HG03520 (cell line): ENCODE measurements at regions not wholly inside any gene's neighbourhood (a gene's known extent, or its start where the extent isn't known, plus 50 kb on each side); places are given as distances from the start of the nearest gene placed in this dataset.
"Not testable (repeated sequence)": the region's sequence is repeated elsewhere in the genome, so short reads cannot be mapped to it uniquely, and the experiment has no call there.

Experiments
- ATAC-seq: cut with Tn5 transposase; IDR thresholded peaks from one replicate; pipeline ENCODE4 v1.9.1; 2021; ENCODE audit warnings: mild to moderate bottlenecking, moderate library complexity; ENCODE audit not compliant: unreplicated experiment

DNA sequence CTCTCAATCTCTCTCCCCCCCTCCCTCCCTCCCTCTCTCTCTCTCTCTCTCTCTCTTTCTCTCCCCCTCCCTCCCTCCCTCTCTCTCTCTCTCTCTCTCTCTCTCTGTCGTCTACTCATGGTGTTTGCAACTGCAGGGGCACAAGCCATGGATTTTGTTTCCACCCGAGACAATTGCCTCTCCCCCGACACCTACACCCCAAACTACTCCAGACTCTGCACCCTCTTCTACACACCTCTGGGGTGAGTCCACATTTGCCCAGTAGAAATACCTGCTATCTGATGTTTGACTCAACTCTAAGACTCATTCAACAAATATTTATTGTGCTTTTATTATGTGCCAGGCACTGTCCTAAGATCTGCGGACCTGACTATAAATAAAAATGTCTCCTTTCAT is 93.7 kb downstream of the TMEM17 start:
- ATAC-seq: no peak

GRCh38 chr2:62410926-62411456 is 95.0 kb downstream of the TMEM17 start:
- ATAC-seq: no peak

GRCh38 chr2:62410015-62410453 is 96.0 kb downstream of the TMEM17 start:
- no peak for ATAC-seq

GRCh38 chr2:62409442-62409841 is 96.6 kb downstream of the TMEM17 start:
- no peak for ATAC-seq

DNA sequence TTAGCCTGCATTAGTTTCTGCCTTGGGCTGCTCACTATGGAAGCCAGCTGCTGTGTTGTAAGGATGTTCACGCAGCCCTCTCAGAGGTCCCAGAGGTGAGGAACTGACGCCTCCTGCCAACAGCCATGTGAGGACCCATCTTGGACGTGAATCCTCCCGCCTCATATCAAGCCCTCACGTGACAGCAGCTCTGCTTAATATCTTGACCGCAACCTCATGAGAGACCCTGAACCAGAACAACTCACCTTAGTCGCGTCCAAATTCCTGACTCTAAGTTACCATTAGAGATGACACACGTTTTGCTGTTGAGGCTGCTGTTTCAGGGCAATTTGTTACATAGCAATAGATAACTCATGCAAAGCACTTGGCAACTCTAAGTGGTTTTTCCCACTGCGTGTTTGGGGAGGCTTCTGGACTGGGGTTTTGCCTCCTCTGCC is 97.7 kb downstream of the TMEM17 start:
- no peak for ATAC-seq

- no peak for ATAC-seq
These were observed 98.2 kb downstream of the TMEM17 start for GRCh38 chr2:62407838-62408237.

DNA sequence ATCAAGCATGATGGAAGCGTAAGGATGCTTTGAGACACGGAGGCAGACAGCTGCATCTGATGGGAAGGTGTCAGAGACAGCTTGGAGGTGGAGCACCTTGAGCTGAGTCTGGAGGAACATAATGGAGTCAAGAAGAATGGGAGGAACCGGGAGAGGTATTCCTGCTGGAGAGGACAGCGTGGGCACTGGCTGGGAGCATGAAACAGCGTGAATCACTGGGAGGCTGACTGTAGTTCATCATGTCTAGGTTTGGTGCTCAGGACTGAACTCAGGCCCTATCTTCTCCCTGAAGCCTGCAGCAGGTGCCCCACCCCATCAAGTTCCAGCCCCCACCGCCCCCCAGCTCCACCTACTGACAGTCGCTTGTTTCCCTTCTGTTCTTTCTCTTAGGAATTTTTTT is 98.6 kb downstream of the TMEM17 start:
- no peak for ATAC-seq

DNA sequence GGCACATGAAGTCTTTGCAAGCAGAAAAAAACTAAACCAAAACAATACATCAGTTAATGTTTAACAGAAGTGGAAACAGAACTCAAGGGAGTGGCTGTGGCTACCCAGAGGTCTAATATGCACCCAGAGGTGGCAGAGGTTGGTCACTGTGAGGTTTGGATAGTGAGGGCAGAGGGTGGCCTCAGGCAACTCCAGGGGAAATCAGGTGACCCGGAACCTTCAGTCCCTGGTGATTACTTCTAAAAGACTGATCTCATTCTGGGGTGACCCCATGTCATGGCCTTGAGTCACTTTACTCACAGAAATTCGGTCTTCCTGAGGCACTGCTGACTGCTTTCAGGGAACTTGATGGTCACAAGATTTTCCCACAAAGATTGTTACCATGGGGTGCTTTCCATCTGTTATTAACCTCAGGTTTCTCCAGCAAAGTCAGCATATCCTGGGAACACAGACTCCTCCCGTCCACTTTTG is 99.4 kb downstream of the TMEM17 start:
- no peak for ATAC-seq

DNA sequence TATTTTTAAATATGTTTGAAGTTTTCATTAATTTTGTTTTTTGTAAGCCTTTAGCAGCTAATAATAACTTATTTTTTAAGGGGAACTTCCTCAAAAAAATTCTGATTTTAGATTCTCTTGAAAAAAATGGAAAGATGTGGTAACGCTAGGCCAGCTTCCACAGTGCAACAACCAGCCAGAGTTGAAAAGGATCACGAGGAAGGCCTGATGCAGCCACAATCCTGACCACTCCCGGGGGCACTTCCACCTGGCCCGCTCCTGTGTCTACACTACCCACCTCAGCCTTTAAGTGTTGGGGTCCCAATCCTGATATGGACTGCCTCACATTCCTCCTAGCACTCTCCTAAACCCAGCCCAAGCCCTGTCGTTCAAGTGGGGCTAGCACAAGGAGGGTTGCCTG is 101.1 kb downstream of the TMEM17 start:
- no peak for ATAC-seq

DNA sequence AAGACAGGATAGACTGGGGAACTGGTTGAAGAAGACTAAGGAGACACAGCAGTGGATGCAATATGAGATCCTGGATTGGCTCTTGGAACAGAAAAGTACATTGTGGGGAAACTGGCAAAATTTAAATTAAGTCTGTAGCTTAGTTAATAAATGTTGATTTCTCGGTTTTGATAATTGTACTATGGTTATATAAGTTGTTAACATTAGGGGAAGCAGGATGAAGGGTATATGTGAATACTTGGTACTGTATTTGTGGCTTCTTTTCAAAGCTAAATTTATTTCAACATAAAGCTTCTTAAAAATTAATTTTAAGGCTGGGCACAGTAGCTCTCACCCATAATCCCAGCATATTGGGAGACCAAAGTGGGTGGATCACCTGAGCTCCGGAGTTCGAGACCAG is 103.8 kb downstream of the TMEM17 start:
- no peak for ATAC-seq

DNA sequence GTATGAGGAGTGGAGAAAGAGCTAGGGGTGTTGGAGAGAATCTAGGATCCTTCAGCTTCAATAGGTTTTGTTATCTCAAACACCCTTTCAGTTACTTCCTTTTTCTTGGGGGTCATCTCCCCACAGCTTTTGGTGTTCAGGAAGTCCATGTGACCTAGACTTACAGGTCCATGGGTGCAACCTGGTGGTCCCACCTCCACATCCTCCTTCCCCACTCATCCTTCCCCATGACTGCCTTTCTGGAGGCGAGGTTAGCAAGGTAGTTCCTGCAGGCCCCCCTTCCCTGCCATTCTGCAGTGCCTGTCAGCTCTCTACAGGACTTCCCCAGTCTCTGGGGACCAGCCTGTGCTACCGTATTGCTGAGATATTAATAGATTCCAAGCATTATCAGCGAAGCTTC is 107.6 kb downstream of the TMEM17 start:
- ATAC-seq: no peak

GRCh38 chr2:62396880-62397279 is 109.1 kb downstream of the TMEM17 start:
- ATAC-seq: no peak

DNA sequence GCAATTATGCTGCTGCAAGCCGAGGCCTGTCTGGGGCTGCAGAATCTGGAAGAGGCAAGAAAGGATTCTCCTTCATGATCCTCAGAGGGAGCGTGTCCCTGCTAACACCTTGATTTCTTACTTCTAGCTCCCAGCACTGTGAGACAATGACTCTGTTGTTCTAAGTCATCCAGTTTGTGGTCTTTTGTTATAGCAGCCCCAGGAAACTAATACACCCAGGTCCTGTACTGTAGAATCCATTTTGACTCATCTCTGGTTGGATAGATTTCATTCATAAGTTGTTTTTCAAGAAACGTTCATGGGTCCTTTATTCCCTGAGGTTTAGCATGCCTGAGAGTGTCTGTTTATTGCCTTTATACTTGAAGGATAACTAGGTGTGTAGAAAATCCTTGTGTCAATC is 112.7 kb downstream of the TMEM17 start:
- no peak for ATAC-seq

- no peak for ATAC-seq
These were observed 114.3 kb downstream of the TMEM17 start for GRCh38 chr2:62391696-62392095.

DNA sequence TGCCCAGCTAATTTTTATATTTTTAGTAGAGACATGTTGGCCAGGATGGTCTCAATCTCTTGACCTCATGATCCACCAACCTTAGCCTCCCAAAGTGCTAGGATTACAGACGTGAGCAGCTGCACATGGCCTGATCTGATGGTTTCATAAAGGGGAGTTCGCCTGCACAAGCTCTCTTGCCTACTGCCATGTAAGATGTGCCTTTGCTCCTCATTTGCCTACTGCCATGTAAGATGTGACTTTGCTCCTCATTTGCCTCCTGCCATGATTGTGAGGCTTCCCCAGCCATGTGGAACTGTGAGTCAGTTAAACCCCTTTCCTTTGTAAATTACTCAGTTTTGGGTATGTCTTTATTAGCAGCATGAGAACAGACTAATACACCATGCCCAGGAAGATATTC is 119.6 kb downstream of the TMEM17 start:
- not testable (repeated sequence) for ATAC-seq

DNA sequence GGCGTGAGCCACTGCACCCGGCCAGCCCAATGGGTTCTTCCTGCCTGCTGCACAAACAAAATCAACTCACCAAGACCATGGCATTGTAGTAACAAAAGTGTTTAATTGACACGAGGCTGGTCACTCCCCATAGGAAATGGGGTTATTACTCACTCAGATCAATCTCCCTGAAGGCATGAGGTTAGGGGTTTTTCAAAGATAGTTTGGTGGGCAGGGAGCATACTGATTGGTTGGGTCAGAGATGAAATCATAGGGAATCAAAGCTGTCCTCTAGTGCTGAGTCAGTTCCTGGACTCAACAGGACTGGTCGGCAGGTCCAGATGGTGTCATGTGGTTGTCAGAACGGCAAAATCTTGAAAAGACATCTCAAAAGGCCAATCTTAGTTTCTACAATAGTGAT is 122.1 kb downstream of the TMEM17 start:
- no peak for ATAC-seq

DNA sequence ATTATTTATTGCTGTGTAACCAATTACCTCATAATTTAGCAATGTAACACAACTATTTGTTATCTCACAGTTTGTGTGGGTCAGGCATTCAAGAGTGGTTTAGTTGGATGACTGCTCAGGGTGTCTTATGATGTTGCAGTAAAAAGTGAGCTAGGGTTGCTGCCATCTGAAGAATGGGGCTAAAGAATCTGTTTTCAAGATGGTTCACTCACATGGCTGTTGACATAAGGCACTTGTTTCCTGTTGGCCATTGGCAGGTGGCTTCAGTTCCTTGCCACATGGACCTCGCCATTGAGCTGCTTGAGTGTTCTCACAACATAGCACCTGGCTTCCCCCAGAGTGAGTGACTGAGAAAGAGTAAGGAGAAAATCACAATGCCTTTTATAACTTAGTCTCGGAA is 123.2 kb downstream of the TMEM17 start:
- ATAC-seq: no peak

- no peak for ATAC-seq
These were observed 123.9 kb downstream of the TMEM17 start for GRCh38 chr2:62382122-62382521.

GRCh38 chr2:62381656-62382055 is 124.3 kb downstream of the TMEM17 start:
- ATAC-seq: no peak

DNA sequence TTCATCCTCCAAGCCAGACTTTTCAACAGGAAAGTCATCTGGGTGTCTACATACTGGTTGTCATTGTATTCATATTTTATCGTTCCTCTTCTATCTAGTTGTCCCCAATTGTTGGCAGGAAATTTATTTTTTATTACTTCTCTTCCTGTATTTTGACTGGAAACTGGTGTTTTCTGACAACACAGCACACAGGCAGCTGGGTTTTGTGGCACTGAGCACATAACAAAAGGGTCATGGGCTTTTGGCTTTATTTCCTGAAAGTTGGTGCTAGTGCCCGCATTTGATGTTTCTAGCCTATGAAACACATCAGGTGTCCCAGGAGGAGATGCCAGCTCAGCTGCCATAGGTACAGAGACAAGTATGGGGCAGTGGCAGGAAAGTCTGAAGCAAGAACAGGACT is 126.4 kb downstream of the TMEM17 start:
- no peak for ATAC-seq

DNA sequence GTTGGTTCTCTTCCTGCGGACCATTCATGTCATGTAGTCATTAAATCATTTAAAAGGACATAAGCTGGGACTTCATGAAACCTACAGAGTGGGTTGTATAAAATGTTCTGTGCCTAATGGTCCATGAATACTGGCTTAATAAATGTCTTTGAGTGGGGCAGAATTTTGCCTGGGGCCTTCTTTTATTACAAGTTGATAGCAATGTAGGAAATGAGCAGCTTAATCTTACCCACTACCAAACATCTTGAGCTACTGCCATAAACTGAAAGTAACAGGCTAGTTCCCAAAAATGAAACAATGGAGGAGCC is 130.9 kb downstream of the TMEM17 start:
- no peak for ATAC-seq

DNA sequence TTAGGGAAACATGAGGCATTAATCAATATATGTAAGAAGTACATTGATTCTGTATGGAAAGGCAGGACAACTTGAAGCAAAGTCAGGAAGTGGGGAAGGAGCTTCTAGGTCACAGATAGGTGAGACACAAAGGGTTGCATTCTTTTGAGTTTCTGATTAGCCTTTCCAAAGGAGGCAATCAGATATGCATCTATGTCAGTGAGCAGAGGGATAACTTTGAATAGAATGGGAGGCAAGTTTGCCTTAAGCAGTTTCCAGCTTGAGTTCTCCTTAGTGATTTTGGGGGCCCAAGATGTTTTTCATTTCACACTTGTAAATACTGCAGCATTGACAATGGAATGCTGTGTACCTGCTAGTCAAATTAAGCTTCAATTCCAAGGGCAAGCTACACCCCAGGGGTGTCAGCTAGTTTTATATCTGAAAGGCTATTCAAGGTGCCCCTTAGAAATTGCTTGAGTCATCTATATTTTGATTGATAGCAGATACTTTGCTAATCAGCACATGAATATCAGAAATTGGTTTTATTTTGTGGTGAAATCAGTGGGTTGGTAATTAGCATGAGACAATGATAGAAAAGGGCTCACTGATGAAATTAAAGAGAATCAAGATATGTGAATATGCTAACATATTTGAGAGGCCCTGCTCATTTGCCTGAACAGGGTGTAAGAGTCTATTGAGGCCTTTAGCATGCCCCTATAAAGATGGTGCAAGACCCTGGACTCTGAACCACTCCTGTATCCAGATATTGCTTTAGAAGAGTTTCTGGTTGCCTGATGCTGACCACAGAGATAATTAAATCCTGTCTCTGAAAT is 131.5 kb downstream of the TMEM17 start:
- no peak for ATAC-seq

- ATAC-seq: no peak
These were observed 133.2 kb downstream of the TMEM17 start for GRCh38 chr2:62372824-62373223.
